Stimulated activated CD8-positive, alpha-beta memory T cell treated with anti-CD3 and anti-CD28 coated beads, Interleukin-15, amount 100 ng/mL, for 1 hour (primary cell): ENCODE measurements at regions not wholly inside any gene's neighbourhood (a gene's known extent, or its start where the extent isn't known, plus 50 kb on each side); places are given as distances from the start of the nearest gene placed in this dataset.

ENCODE experiments used
- DNase-seq: peaks from one replicate; pipeline ENCODE4 v3.0.0-alpha.2; 2020; ENCODE audit warnings: low read depth

GRCh38 chr3:189117087-189117486, 54.7 kb upstream of the TPRG1 start:
- DNase-seq, result no peak

GRCh38 chr3:189118896-189119295, 52.9 kb upstream of the TPRG1 start:
- DNase-seq, result no peak

- no peak for DNase-seq
These were observed 51.8 kb upstream of the TPRG1 start for GRCh38 chr3:189119950-189120349.

- no peak for DNase-seq
These were observed 50.7 kb upstream of the TPRG1 start for GRCh38 chr3:189121092-189121491.
